ENCODE measurements at regions not wholly inside any gene's neighbourhood (a gene's known extent, or its start where the extent isn't known, plus 50 kb on each side); places are given as distances from the start of the nearest gene placed in this dataset.

DNA sequence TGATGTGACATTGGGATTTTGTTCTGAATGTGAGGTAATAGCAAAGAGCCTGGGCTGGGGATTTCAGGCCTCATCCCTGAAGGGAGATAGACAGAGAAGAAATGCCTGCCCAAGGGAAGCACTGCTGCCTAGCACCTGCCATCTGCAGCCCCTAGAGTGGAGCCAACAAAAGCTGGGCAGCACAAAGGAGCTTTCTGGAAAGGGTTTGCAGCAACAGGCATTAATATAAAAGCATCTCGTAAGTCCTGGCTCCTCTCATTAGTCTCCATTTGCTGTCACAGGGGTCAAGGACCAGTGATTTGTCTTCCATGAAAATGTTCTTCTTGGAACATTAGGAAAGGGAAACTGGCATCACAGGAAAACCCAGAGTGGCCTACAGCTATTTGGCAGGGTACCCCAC lies 157.2 kb upstream of the SLC14A2 start:
- no peak for TF ChIP-seq ZFX (IDR thresholded peaks at IDR 0.05)
- TF ChIP-seq, protein P1, sequence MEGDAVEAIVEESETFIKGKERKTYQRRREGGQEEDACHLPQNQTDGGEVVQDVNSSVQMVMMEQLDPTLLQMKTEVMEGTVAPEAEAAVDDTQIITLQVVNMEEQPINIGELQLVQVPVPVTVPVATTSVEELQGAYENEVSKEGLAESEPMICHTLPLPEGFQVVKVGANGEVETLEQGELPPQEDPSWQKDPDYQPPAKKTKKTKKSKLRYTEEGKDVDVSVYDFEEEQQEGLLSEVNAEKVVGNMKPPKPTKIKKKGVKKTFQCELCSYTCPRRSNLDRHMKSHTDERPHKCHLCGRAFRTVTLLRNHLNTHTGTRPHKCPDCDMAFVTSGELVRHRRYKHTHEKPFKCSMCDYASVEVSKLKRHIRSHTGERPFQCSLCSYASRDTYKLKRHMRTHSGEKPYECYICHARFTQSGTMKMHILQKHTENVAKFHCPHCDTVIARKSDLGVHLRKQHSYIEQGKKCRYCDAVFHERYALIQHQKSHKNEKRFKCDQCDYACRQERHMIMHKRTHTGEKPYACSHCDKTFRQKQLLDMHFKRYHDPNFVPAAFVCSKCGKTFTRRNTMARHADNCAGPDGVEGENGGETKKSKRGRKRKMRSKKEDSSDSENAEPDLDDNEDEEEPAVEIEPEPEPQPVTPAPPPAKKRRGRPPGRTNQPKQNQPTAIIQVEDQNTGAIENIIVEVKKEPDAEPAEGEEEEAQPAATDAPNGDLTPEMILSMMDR (conservative IDR thresholded peaks at IDR 0.05): no peak
- H3K27ac ChIP-seq: no peak overlapping the region

DNA sequence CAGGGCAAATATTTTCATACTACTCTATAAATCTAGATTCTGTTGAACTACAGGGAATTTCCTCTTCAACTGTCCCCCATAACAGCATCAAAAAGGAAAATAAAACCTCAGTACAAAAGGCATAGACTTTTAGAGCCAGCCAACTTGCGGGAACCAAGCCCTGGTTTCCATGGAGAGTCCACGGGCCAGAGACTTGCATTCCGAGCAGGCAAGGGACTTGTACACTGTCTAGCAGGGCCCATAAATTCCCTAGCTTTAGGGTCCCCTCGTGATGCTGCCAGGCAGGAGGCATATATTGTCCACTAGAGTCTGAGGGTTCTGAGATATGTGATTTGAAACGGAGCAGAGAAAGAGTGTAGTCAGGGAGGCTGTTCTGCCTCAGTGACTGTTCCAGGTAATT lies 153.1 kb upstream of the SLC14A2 start:
- no peak for TF ChIP-seq ZFX (IDR thresholded peaks at IDR 0.05)
- TF ChIP-seq, protein P1 (conservative IDR thresholded peaks at IDR 0.05): no peak
- no peak overlapping the region for H3K27ac ChIP-seq

DNA sequence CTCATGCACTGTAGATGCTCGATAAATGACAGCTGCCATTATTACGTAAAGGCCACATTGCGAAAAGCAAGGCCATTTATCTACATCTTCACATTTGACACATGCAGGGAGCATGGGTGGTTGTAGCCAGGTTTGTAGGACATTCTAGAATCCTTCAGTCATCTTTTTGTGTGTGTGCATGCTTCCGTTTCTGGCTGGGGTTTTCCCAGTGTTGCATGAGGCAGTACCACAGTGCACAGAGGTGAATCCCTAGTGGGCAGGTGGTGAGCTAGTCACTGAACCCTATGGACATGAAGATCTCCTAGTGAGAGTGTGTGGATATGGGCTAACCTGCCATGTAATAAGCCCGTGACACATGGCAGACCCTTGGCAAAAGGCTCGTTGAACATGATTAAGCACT lies 151.8 kb upstream of the SLC14A2 start:
- H3K27ac ChIP-seq: no peak overlapping the region
- no peak for TF ChIP-seq ZFX (IDR thresholded peaks at IDR 0.05)
- TF ChIP-seq, protein P1 (conservative IDR thresholded peaks at IDR 0.05): no peak

DNA sequence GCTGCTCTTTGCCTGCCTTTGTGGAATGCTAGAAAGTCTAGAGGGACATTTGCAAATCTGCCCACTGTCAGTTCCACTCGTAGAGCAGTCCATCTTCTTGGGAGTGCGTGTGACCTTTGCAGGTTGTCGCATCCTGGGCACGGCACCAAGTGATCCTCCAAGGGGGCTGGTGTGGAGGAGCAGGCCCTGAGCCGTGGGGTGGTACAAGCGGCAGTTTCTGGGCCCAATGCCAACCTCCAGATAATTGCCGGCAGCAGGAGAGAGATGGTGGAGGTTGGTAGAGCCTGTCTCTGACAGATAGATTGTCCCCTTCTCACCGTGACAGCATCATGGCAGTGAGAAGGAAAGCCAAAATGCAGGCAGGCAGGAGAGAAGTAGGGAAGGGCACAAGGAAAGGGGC lies 150.7 kb upstream of the SLC14A2 start:
- H3K27ac ChIP-seq: no peak overlapping the region
- TF ChIP-seq, protein P1 (conservative IDR thresholded peaks at IDR 0.05): no peak
- TF ChIP-seq ZFX (IDR thresholded peaks at IDR 0.05): no peak

DNA sequence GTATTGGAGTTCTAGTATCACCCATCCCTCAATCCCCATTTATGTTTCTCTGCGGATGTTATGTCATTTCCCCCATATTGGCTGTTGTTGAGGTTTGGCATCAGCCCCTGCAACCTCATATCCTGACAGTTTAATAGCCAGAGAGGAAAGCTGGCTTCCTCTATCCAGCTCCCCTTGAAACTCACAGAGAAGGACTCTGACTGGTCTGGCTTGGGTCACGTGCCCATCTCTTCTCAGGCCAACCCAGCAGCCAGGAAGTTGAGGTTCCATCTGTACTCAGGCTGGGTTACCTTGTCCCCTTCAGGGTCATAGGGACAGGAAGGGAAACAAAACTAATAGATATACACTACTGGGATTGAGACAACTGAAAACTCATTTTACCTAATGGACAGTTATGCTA lies 148.0 kb upstream of the SLC14A2 start:
- H3K27ac ChIP-seq: no peak overlapping the region
- TF ChIP-seq, protein P1 (conservative IDR thresholded peaks at IDR 0.05): no peak
- TF ChIP-seq ZFX (IDR thresholded peaks at IDR 0.05): no peak

- TF ChIP-seq ZFX (IDR thresholded peaks at IDR 0.05): no peak
- TF ChIP-seq, protein P1 (conservative IDR thresholded peaks at IDR 0.05): no peak
- no peak overlapping the region for H3K27ac ChIP-seq
These were observed 147.3 kb upstream of the SLC14A2 start for GRCh38 chr18:45467945-45468344.

DNA sequence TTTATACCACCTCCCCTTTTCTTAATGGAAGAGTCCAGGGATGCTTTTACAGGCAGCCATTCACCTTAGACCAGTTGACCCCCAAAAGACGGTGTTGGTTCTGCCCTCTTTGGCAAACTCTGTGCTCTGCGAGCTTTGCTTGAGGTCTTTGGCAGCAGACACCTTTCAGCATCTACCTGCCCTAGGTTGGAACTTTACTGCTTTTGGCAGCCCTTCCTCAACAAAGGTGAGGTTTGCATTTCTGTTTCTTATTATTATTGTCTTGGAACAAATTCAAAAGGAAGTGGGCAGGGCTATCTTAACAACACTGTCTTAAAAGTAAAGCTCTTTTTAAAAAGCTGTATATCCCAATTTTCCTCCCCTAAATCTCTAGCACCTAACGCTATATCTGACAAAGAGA lies 136.4 kb upstream of the SLC14A2 start:
- no peak overlapping the region for H3K27ac ChIP-seq
- TF ChIP-seq, protein P1 (conservative IDR thresholded peaks at IDR 0.05): no peak
- no peak for TF ChIP-seq ZFX (IDR thresholded peaks at IDR 0.05)

Data from C4-2B (cell line).